SK-N-SH (cell line): ENCODE measurements at regions not wholly inside any gene's neighbourhood (a gene's known extent, or its start where the extent isn't known, plus 50 kb on each side); places are given as distances from the start of the nearest gene placed in this dataset.

Experiments used
- CTCF ChIA-PET: fragments of 300-600, 350-600 bp; formaldehyde crosslinking; extraction: SDS; loops from one replicate; lab custom pipeline; 2021; lab: Yijun Ruan, JAX
- POLR2A ChIA-PET: fragments of 350-600 bp; sonication (Branson Sonifier 250); formaldehyde crosslinking; extraction: SDS; loops from one replicate; lab custom pipeline; 2020; ENCODE audit warnings: antibody characterized with exemption, inconsistent platforms; lab: Yijun Ruan, JAX
- DNase-seq: peaks from one replicate; pipeline ENCODE4 v3.0.0; 2012
- H2AFZ ChIP-seq: fragments of 200-600 bp; sonication (generic); 2 replicates; pipeline ENCODE4 v1.8.1; 2016; ENCODE audit warnings: antibody characterized with exemption, mild to moderate bottlenecking, low read depth
- H3F3A ChIP-seq: fragments of 200-600 bp; sonication (generic); replicated peaks from 2 replicates; pipeline ENCODE3; 2016; ENCODE audit warnings: antibody characterized with exemption, mild to moderate bottlenecking; ENCODE audit not compliant: insufficient read depth
- H3K27ac ChIP-seq, 2 experiments: fragments of 200-500 bp in 1 of 2; fragments of 200-600 bp in 1 of 2; sonication (Bioruptor generic) in 1 of 2; sonication (generic), shearing (Covaris generic) in 1 of 2; 2 replicates each; pipeline versions ENCODE4 v1.5.1 to v1.6.1; 2014 to 2016; ENCODE audit warnings: low read depth in 2 of 2, inconsistent platforms in 1 of 2, low read length in 1 of 2, mild to moderate bottlenecking in 1 of 2, mixed read lengths in 1 of 2
- H3K27me3 ChIP-seq: fragments of 200-600 bp; sonication (generic), shearing (Covaris generic); 2 replicates; pipeline ENCODE4 v1.6.1; 2016; ENCODE audit warnings: mixed run types; ENCODE audit not compliant: insufficient read depth
- H3K36me3 ChIP-seq, 2 experiments: fragments of 200-500 bp in 1 of 2; fragments of 200-600 bp in 1 of 2; sonication (Bioruptor generic) in 1 of 2; sonication (generic) in 1 of 2; replicated peaks in 1 of 2; 2 replicates each; pipeline versions ENCODE3 to v1.5.1; 2014 to 2016; ENCODE audit warnings: low read length in 1 of 2, mild to moderate bottlenecking in 1 of 2; ENCODE audit not compliant: insufficient read depth in 2 of 2, control insufficient read depth in 1 of 2
- H3K4me1 ChIP-seq, 2 experiments: fragments of 200-500 bp in 1 of 2; fragments of 200-600 bp in 1 of 2; sonication (Bioruptor generic) in 1 of 2; sonication (generic), shearing (Covaris generic) in 1 of 2; 2 replicates each; pipeline versions ENCODE4 v1.5.1 to v1.6.1; 2014 to 2016; ENCODE audit warnings: low read depth in 1 of 2, low read length in 1 of 2, mixed run types in 1 of 2; ENCODE audit not compliant: insufficient read depth in 2 of 2, control insufficient read depth in 1 of 2
- H3K4me2 ChIP-seq: fragments of 200-600 bp; sonication (generic), shearing (Covaris generic); 2 replicates; pipeline ENCODE4 v1.6.1; 2017; ENCODE audit warnings: mixed run types
- H3K4me3 ChIP-seq, 2 experiments: fragments of 200-500 bp in 1 of 2; fragments of 200-600 bp in 1 of 2; sonication (Bioruptor generic) in 1 of 2; sonication (generic), shearing (Covaris generic) in 1 of 2; 2 replicates each; pipeline versions ENCODE4 v1.5.1 to v1.8.1; 2014 to 2016; ENCODE audit warnings: low read depth in 2 of 2, inconsistent platforms in 1 of 2, low read length in 1 of 2, mild to moderate bottlenecking in 1 of 2, mixed read lengths in 1 of 2, moderate library complexity in 1 of 2
- H3K79me2 ChIP-seq: fragments of 200-600 bp; sonication (generic); 2 replicates; pipeline ENCODE4 v1.8.1; 2017; ENCODE audit warnings: mild to moderate bottlenecking; ENCODE audit not compliant: insufficient read depth
- H3K9ac ChIP-seq: fragments of 200-600 bp; sonication (generic); 2 replicates; pipeline ENCODE4 v1.6.1; 2017; ENCODE audit warnings: mixed run types
- H3K9me2 ChIP-seq: fragments of 200-600 bp; sonication (generic); 2 replicates; pipeline ENCODE4 v1.6.1; 2017; ENCODE audit warnings: mixed run types
- H3K9me3 ChIP-seq: fragments of 200-600 bp; sonication (generic); 2 replicates; pipeline ENCODE4 v1.6.1; 2017; ENCODE audit warnings: mixed run types, mild to moderate bottlenecking, moderate library complexity
- H4K20me1 ChIP-seq: fragments of 200-600 bp; sonication (generic); 2 replicates; pipeline ENCODE4 v1.6.1; 2017; ENCODE audit warnings: mild to moderate bottlenecking, mixed run types; ENCODE audit not compliant: insufficient read depth
- ELF1 ChIP-seq: IDR thresholded peaks from 2 replicates; pipeline ENCODE4 v1.4.0; 2012
- EP300 ChIP-seq, 2 experiments: IDR thresholded peaks; 2 replicates each; pipeline versions ENCODE4 v1.4.0 to v1.6.1; 2012; ENCODE audit warnings: borderline replicate concordance in 1 of 2, low read depth in 1 of 2, low read length in 1 of 2
- MAX ChIP-seq: IDR thresholded peaks from 2 replicates; pipeline ENCODE4 v1.4.0; 2012; ENCODE audit warnings: low read depth
- MEF2A ChIP-seq: IDR thresholded peaks from 2 replicates; pipeline ENCODE4 v1.4.0; 2012; ENCODE audit warnings: low read depth, borderline replicate concordance
- POLR2AphosphoS5 ChIP-seq: IDR thresholded peaks from 2 replicates; pipeline ENCODE4 v1.6.1; 2012; ENCODE audit warnings: low read depth, low read length
- RFX5 ChIP-seq: IDR thresholded peaks from 2 replicates; pipeline ENCODE4 v1.6.1; 2012; ENCODE audit warnings: mild to moderate bottlenecking, improper control_type of control experiment, low read length
- USF1 ChIP-seq: IDR thresholded peaks from 2 replicates; pipeline ENCODE4 v1.4.0; 2012; ENCODE audit warnings: low read depth, borderline replicate concordance
- USF2 ChIP-seq: fragments of 150-350 bp; IDR thresholded peaks from 2 replicates; pipeline ENCODE4 v1.6.1; 2017; ENCODE audit warnings: antibody characterized with exemption, low read length, low read depth, borderline replicate concordance
- ZBTB33 ChIP-seq: IDR thresholded peaks from 2 replicates; pipeline ENCODE4 v1.4.0; 2012; ENCODE audit warnings: low read depth, borderline replicate concordance
- WGBS: methylation state at CpG from one replicate; pipeline ENCODE4 v1.1.6; 2017; ENCODE audit warnings: low lambda C conversion rate; 5-methylcytosine and 5-hydroxymethylcytosine counted together

GRCh38 chr12:114192549-114192948 is 213.4 kb downstream of the TBX5 start:
- Histone ChIP-seq H2AFZ (no peak overlapping the region), H3K27ac (no peak overlapping the region), H3K79me2 (no peaks in the 10 kb centered on the region), H4K20me1 (no peaks in the 10 kb centered on the region), H3K36me3 (no peaks in the 10 kb centered on the region), H3F3A (no peaks in the 10 kb centered on the region), H3K4me3 (no peak overlapping the region), H3K27me3 (no peaks in the 10 kb centered on the region), H3K9me2 (no peaks in the 10 kb centered on the region), H3K9me3 (no peaks in the 10 kb centered on the region), H3K4me1 (no peaks in the 10 kb centered on the region), H3K4me2 (no peak overlapping the region), H3K9ac (no peak overlapping the region)
- no peak for DNase-seq
- TF ChIP-seq MAX (no peak), ZBTB33 (no peak)
- ChIA-PET CTCF (no interaction called here), POLR2A (no interaction called here)
- WGBS: 39% methylated on average over 5 of the region's 5 CpGs

GRCh38 chr12:114192013-114192412 is 213.9 kb downstream of the TBX5 start:
- Histone ChIP-seq H3K79me2 (no peaks in the 10 kb centered on the region), H3K27me3 (no peaks in the 10 kb centered on the region), H3K4me2 (no peak overlapping the region), H3K9ac (no peak overlapping the region), H2AFZ (no peak overlapping the region), H3K9me3 (no peaks in the 10 kb centered on the region), H3K4me3 (no peak overlapping the region), H3K36me3 (no peaks in the 10 kb centered on the region), H4K20me1 (no peaks in the 10 kb centered on the region), H3K9me2 (no peaks in the 10 kb centered on the region), H3K27ac (no peak overlapping the region), H3F3A (no peaks in the 10 kb centered on the region), H3K4me1 (no peaks in the 10 kb centered on the region)
- TF ChIP-seq POLR2AphosphoS5: no peak
- no peak for TF ChIP-seq USF1
- no peak for TF ChIP-seq RFX5
- no peak for TF ChIP-seq USF2
- ChIA-PET POLR2A (no interaction called here), CTCF (no interaction called here)
- 4% methylated on average over 4 of the region's 4 CpGs for WGBS
- DNase-seq: no peak

- no peak overlapping the region for H3K9ac ChIP-seq
- no peaks in the 10 kb centered on the region for H3K9me3 ChIP-seq
- no peaks in the 10 kb centered on the region for H3F3A ChIP-seq
- CTCF ChIA-PET: no interaction called here
- TF ChIP-seq ELF1 (no peak), EP300 (IDR thresholded peaks at IDR 0.05; ENCODE audit: borderline replicate concordance in 1 of 2, low read depth in 1 of 2, low read length in 1 of 2) (no peak), MEF2A (no peak)
- TF ChIP-seq, all 33 proteins: peak for 0
- POLR2A ChIA-PET: no interaction called here
- H3K4me3 ChIP-seq: no peak overlapping the region
- H3K9me2 ChIP-seq: no peaks in the 10 kb centered on the region
- DNase-seq: no peak
- no peaks in the 10 kb centered on the region; a peak in 1 of 4 replicates for H3K4me1 ChIP-seq
- 0% methylated on average over 6 of the region's 6 CpGs for WGBS
- no peaks in the 10 kb centered on the region for H4K20me1 ChIP-seq
- no peak overlapping the region for H2AFZ ChIP-seq
- no peaks in the 10 kb centered on the region for H3K36me3 ChIP-seq
- H3K79me2 ChIP-seq: no peaks in the 10 kb centered on the region
- no peaks in the 10 kb centered on the region for H3K27me3 ChIP-seq
- H3K4me2 ChIP-seq: no peak overlapping the region
- H3K27ac ChIP-seq: no peak overlapping the region
Measured at GRCh38 chr12:114191581-114191980, 214.4 kb downstream of the TBX5 start.
